ENCODE measurements at regions not wholly inside any gene's neighbourhood (a gene's known extent, or its start where the extent isn't known, plus 50 kb on each side); places are given as distances from the start of the nearest gene placed in this dataset.
"Not testable (repeated sequence)": the region's sequence is repeated elsewhere in the genome, so short reads cannot be mapped to it uniquely, and the experiment has no call there.

- H3K4me3 ChIP-seq (ENCODE audit: extremely low read depth, insufficient read depth, low read length, poor library complexity, severe bottlenecking), result no peak overlapping the region
- no peaks in the 10 kb centered on the region for H3K36me3 ChIP-seq (ENCODE audit: control insufficient read depth, insufficient read depth, low read length)
- H3K4me1 ChIP-seq (ENCODE audit: control insufficient read depth, insufficient read depth, low read length, poor library complexity, severe bottlenecking), result peaks cover 3% of the 10 kb centered on the region
- WGBS, 2 experiments (ENCODE audit: insufficient coverage in 2 of 2), result 61% methylated on average over 2 of the region's 2 CpGs; no CpG with 5 or more reads in 1 of the 2 experiments
- H3K9me3 ChIP-seq (ENCODE audit: control insufficient read depth, low read length), result no peaks in the 10 kb centered on the region
- no peak overlapping the region for H3K27ac ChIP-seq (ENCODE audit: low read depth, low read length, severe bottlenecking)
These were observed 145.5 kb downstream of the LRATD1 start for GRCh38 chr2:14778015-14778414.

GRCh38 chr2:14779252-14779651 is 146.7 kb downstream of the LRATD1 start:
- 74 to 89% methylated on average over 3 to 4 of the region's 4 CpGs for WGBS, 2 experiments (ENCODE audit: insufficient coverage in 2 of 2)
- peaks cover 3% of the 10 kb centered on the region for H3K4me1 ChIP-seq (ENCODE audit: control insufficient read depth, insufficient read depth, low read length, poor library complexity, severe bottlenecking)
- no peak overlapping the region for H3K4me3 ChIP-seq (ENCODE audit: extremely low read depth, insufficient read depth, low read length, poor library complexity, severe bottlenecking)
- H3K27ac ChIP-seq (ENCODE audit: low read depth, low read length, severe bottlenecking), result no peak overlapping the region
- H3K36me3 ChIP-seq (ENCODE audit: control insufficient read depth, insufficient read depth, low read length), result no peaks in the 10 kb centered on the region
- no peaks in the 10 kb centered on the region for H3K9me3 ChIP-seq (ENCODE audit: control insufficient read depth, low read length)

- Histone ChIP-seq H3K4me3 (ENCODE audit: extremely low read depth, insufficient read depth, low read length, poor library complexity, severe bottlenecking) (no peak overlapping the region), H3K36me3 (ENCODE audit: control insufficient read depth, insufficient read depth, low read length) (no peaks in the 10 kb centered on the region), H3K4me1 (ENCODE audit: control insufficient read depth, insufficient read depth, low read length, poor library complexity, severe bottlenecking) (peaks cover 3% of the 10 kb centered on the region), H3K27ac (ENCODE audit: low read depth, low read length, severe bottlenecking) (no peak overlapping the region), H3K9me3 (ENCODE audit: control insufficient read depth, low read length) (no peaks in the 10 kb centered on the region)
- whole genome bisulfite sequencing, 2 experiments (ENCODE audit: insufficient coverage in 2 of 2), result 80 to 92% methylated on average over 3 of the region's 4 CpGs
These were observed 148.6 kb downstream of the LRATD1 start for GRCh38 chr2:14781142-14781541.

DNA sequence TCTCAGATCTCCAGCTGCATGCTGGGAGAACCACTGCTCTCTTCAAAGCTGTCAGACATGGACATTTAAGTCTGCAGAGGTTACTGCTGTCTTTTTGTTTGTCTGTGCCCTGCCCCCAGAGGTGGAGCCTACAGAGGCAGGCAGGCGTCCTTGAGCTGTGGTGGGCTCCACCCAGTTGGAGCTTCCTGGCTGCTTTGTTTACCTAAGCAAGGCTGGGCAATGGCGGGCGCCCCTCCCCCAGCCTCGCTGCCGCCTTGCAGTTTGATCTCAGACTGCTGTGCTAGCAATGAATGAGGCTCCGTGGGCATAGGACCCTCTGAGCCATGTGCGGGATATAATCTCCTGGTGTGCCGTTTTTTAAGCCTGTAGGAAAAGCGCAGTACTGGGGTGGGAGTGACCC is 156.3 kb downstream of the LRATD1 start:
- not testable (repeated sequence) for H3K9me3 ChIP-seq (ENCODE audit: control insufficient read depth, low read length); H3K4me1 ChIP-seq (ENCODE audit: control insufficient read depth, insufficient read depth, low read length, poor library complexity, severe bottlenecking); H3K4me3 ChIP-seq (ENCODE audit: extremely low read depth, insufficient read depth, low read length, poor library complexity, severe bottlenecking); H3K36me3 ChIP-seq (ENCODE audit: control insufficient read depth, insufficient read depth, low read length); H3K27ac ChIP-seq (ENCODE audit: low read depth, low read length, severe bottlenecking)
- WGBS, 2 experiments (ENCODE audit: insufficient coverage in 2 of 2), result 93% methylated on average over 4 of the region's 9 CpGs; no CpG with 5 or more reads in 1 of the 2 experiments

- no peak overlapping the region for H3K27ac ChIP-seq (ENCODE audit: low read depth, low read length, severe bottlenecking)
- H3K36me3 ChIP-seq (ENCODE audit: control insufficient read depth, insufficient read depth, low read length), result no peaks in the 10 kb centered on the region
- no CpG with 5 or more reads among the region's 1 CpG for WGBS, 2 experiments (ENCODE audit: insufficient coverage in 2 of 2)
- H3K4me3 ChIP-seq (ENCODE audit: extremely low read depth, insufficient read depth, low read length, poor library complexity, severe bottlenecking), result no peak overlapping the region
- no peaks in the 10 kb centered on the region for H3K9me3 ChIP-seq (ENCODE audit: control insufficient read depth, low read length)
- peaks cover 2% of the 10 kb centered on the region for H3K4me1 ChIP-seq (ENCODE audit: control insufficient read depth, insufficient read depth, low read length, poor library complexity, severe bottlenecking)
These were observed 157.6 kb downstream of the LRATD1 start for GRCh38 chr2:14790041-14790640.

DNA sequence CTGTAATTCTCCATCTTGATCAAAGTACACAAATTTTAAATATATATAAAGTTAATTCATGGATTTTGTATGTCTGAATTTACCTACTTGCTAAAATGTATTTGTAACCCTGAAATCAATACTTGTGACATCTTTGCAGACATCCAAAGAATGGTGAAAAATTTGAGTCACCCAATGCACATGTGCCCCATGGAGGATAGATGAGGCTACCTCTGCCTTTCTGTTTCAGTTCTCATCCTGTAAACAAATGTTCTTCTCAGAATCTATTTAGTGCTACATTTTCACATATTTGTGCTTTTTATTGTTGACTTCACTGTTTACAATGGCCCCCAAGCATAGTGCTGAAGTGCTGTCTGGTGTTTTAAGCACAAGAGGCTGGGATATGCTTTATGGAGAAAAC is 171.5 kb downstream of the LRATD1 start:
- no peaks in the 10 kb centered on the region for H3K36me3 ChIP-seq (ENCODE audit: control insufficient read depth, insufficient read depth, low read length)
- H3K27ac ChIP-seq (ENCODE audit: low read depth, low read length, severe bottlenecking), result no peak overlapping the region
- no peaks in the 10 kb centered on the region for H3K9me3 ChIP-seq (ENCODE audit: control insufficient read depth, low read length)
- H3K4me3 ChIP-seq (ENCODE audit: extremely low read depth, insufficient read depth, low read length, poor library complexity, severe bottlenecking), result no peak overlapping the region
- no peaks in the 10 kb centered on the region for H3K4me1 ChIP-seq (ENCODE audit: control insufficient read depth, insufficient read depth, low read length, poor library complexity, severe bottlenecking)

DNA sequence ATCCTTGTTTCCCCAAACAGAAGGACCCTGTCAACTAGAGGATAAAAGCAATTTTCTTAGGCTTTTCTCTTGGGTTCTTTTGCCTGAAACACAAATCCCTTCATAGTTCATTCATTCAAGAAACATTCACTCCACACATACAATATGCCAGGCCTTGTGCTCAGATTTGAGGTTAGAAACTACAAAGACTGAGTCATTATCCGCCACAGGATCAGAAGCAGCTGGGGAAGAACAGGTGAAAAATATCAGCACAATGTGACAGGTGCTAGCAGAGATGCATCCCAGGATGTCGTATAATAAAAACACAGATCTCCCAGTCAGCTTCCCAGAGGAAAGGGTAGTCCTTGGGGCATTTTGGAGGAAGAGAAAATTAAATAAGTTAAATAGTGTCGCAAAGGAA is 172.4 kb downstream of the LRATD1 start:
- Histone ChIP-seq H3K27ac (ENCODE audit: low read depth, low read length, severe bottlenecking) (no peak overlapping the region), H3K4me1 (ENCODE audit: control insufficient read depth, insufficient read depth, low read length, poor library complexity, severe bottlenecking) (no peaks in the 10 kb centered on the region), H3K4me3 (ENCODE audit: extremely low read depth, insufficient read depth, low read length, poor library complexity, severe bottlenecking) (no peak overlapping the region), H3K9me3 (ENCODE audit: control insufficient read depth, low read length) (no peaks in the 10 kb centered on the region), H3K36me3 (ENCODE audit: control insufficient read depth, insufficient read depth, low read length) (no peaks in the 10 kb centered on the region)
- WGBS, 2 experiments (ENCODE audit: insufficient coverage in 2 of 2), result 82 to 93% methylated on average over 2 to 3 of the region's 3 CpGs

DNA sequence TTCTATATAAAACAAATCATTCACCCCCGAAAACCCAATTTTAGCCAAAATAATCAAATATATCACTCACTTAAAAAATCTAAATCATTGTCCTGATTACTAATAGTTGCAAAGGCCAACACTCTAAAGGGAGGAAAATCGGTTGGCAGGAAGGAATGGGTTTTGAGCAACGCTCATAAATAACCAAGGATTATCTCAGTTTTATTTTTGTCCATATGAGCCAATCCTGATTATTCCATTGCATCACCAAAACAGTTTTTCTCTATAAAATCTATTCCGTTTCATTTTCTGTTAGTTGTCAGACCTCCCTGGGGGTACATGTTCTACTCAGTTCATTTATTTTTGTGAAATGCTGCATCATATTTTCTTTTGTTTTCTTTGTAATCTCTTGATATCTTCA is 174.1 kb downstream of the LRATD1 start:
- Histone ChIP-seq H3K9me3 (ENCODE audit: control insufficient read depth, low read length) (no peaks in the 10 kb centered on the region), H3K4me3 (ENCODE audit: extremely low read depth, insufficient read depth, low read length, poor library complexity, severe bottlenecking) (no peak overlapping the region), H3K4me1 (ENCODE audit: control insufficient read depth, insufficient read depth, low read length, poor library complexity, severe bottlenecking) (no peaks in the 10 kb centered on the region), H3K36me3 (ENCODE audit: control insufficient read depth, insufficient read depth, low read length) (no peaks in the 10 kb centered on the region), H3K27ac (ENCODE audit: low read depth, low read length, severe bottlenecking) (no peak overlapping the region)
- WGBS, 2 experiments (ENCODE audit: insufficient coverage in 2 of 2), result 86% methylated on average over 1 of the region's 4 CpGs; no CpG with 5 or more reads in 1 of the 2 experiments

- Histone ChIP-seq H3K4me3 (ENCODE audit: extremely low read depth, insufficient read depth, low read length, poor library complexity, severe bottlenecking) (no peak overlapping the region), H3K9me3 (ENCODE audit: control insufficient read depth, low read length) (no peaks in the 10 kb centered on the region), H3K27ac (ENCODE audit: low read depth, low read length, severe bottlenecking) (no peak overlapping the region), H3K4me1 (ENCODE audit: control insufficient read depth, insufficient read depth, low read length, poor library complexity, severe bottlenecking) (no peaks in the 10 kb centered on the region), H3K36me3 (ENCODE audit: control insufficient read depth, insufficient read depth, low read length) (no peaks in the 10 kb centered on the region)
- WGBS, 2 experiments (ENCODE audit: insufficient coverage in 2 of 2), result 80% methylated on average over 1 of the region's 1 CpG; no CpG with 5 or more reads in 1 of the 2 experiments
These were observed 182.7 kb downstream of the LRATD1 start for GRCh38 chr2:14815201-14815600.

- H3K4me1 ChIP-seq (ENCODE audit: control insufficient read depth, insufficient read depth, low read length, poor library complexity, severe bottlenecking), result no peaks in the 10 kb centered on the region
- no peak overlapping the region for H3K27ac ChIP-seq (ENCODE audit: low read depth, low read length, severe bottlenecking)
- H3K4me3 ChIP-seq (ENCODE audit: extremely low read depth, insufficient read depth, low read length, poor library complexity, severe bottlenecking), result no peak overlapping the region
- 86 to 87% methylated on average over 5 of the region's 9 CpGs for WGBS, 2 experiments (ENCODE audit: insufficient coverage in 2 of 2)
- no peaks in the 10 kb centered on the region for H3K9me3 ChIP-seq (ENCODE audit: control insufficient read depth, low read length)
- H3K36me3 ChIP-seq (ENCODE audit: control insufficient read depth, insufficient read depth, low read length), result no peaks in the 10 kb centered on the region
These were observed 183.8 kb downstream of the LRATD1 start for GRCh38 chr2:14816069-14817060.

DNA sequence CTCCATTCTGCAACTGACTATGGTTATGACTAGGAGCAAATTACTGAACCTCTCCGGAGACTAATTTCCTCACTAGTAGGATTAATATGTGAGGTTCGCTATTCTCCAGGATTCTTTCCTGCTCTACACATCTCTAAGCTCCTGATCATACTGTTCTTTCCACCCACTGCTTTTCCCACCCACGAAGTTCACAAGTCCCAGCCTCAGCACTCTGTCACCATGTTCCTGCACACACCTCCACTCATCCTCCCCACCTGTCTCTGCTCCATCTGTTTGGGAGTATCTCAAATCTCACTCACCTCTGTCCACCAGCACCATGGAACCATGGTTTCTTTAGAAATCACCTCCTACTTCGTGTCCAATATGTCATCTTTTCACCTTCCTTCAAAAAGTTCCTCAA is 185.3 kb downstream of the LRATD1 start:
- 75 to 77% methylated on average over 1 to 2 of the region's 4 CpGs for WGBS, 2 experiments (ENCODE audit: insufficient coverage in 2 of 2)
- no peaks in the 10 kb centered on the region for H3K9me3 ChIP-seq (ENCODE audit: control insufficient read depth, low read length)
- no peaks in the 10 kb centered on the region for H3K36me3 ChIP-seq (ENCODE audit: control insufficient read depth, insufficient read depth, low read length)
- H3K4me1 ChIP-seq (ENCODE audit: control insufficient read depth, insufficient read depth, low read length, poor library complexity, severe bottlenecking), result no peaks in the 10 kb centered on the region
- H3K27ac ChIP-seq (ENCODE audit: low read depth, low read length, severe bottlenecking), result no peak overlapping the region
- H3K4me3 ChIP-seq (ENCODE audit: extremely low read depth, insufficient read depth, low read length, poor library complexity, severe bottlenecking), result no peak overlapping the region

All from mesodermal cell (in vitro differentiated cells).